Prostate gland (tissue), 2 donors: ENCODE measurements at regions not wholly inside any gene's neighbourhood (a gene's known extent, or its start where the extent isn't known, plus 50 kb on each side); places are given as distances from the start of the nearest gene placed in this dataset.

Source experiments
- DNase-seq: peaks from one replicate; pipeline ENCODE4 v3.0.0-alpha.2; 2019; ENCODE audit warnings: low spot score
- H3K27ac ChIP-seq, 2 donors: fragments of 200-600 bp; sonication (generic); 2 replicates each; pipeline ENCODE4 v1.5.1; 2017 to 2019
- H3K27me3 ChIP-seq: fragments of 200-600 bp; sonication (generic); replicated peaks from 2 replicates; pipeline ENCODE4 v1.5.1; 2019; ENCODE audit not compliant: insufficient read depth
- H3K36me3 ChIP-seq, 2 donors: fragments of 200-600 bp; sonication (generic); 1 replicate in 1 of 2; 2 replicates in 1 of 2; pipeline versions ENCODE4 v1.5.1 to v1.8.1; 2017 to 2019
- H3K4me1 ChIP-seq: fragments of 200-600 bp; sonication (generic); replicated peaks from 2 replicates; pipeline ENCODE4 v1.5.1; 2019
- H3K4me3 ChIP-seq, 2 donors: fragments of 200-600 bp; sonication (generic); 2 replicates each; pipeline ENCODE4 v1.5.1; 2017 to 2019
- H3K9me3 ChIP-seq: fragments of 200-600 bp; sonication (generic); 2 replicates; pipeline ENCODE4 v1.5.1; 2017
- CTCF ChIP-seq, 4 experiments: fragments of 200-600 bp in 2 of 4; fragments of 450-650 bp in 2 of 4; sonication (generic) in 2 of 4; IDR thresholded peaks; 1 replicate in 3 of 4; 2 replicates in 1 of 4; pipeline ENCODE4 v1.5.1; 2016 to 2019; ENCODE audit warnings: antibody characterized with exemption in 4 of 4, mild to moderate bottlenecking in 2 of 4, moderate library complexity in 2 of 4
- POLR2A ChIP-seq: fragments of 450-650 bp; IDR thresholded peaks from one replicate; pipeline ENCODE4 v1.6.1; 2016; ENCODE audit warnings: antibody characterized with exemption, mild to moderate bottlenecking
- POLR2AphosphoS5 ChIP-seq: sonication (generic); formaldehyde crosslinking; IDR thresholded peaks from one replicate; pipeline ENCODE4 v1.6.1; 2017; ENCODE audit warnings: antibody characterized with exemption
- WGBS: methylation state at CpG from one replicate; pipeline ENCODE4 v1.1.5; 2018; 5-methylcytosine and 5-hydroxymethylcytosine counted together
- intact Hi-C: fragments of 100-400 bp; cut with DNase I; formaldehyde crosslinking; loops from one replicate; pipeline ENCODE4 v1.14.2; 2022

- WGBS: 48% methylated on average over 8 of the region's 8 CpGs
- intact Hi-C loops: no loop called here
- Histone ChIP-seq H3K9me3 (no peaks in the 10 kb centered on the region), H3K36me3 (no peaks in the 10 kb centered on the region), H3K4me1 (no peaks in the 10 kb centered on the region), H3K4me3 (no peak overlapping the region), H3K27ac (no peak overlapping the region), H3K27me3 (peaks cover 3% of the 10 kb centered on the region)
- DNase-seq: no peak
- TF ChIP-seq POLR2AphosphoS5 (no peak), POLR2A (no peak), CTCF (IDR thresholded peaks at IDR 0.05) (no peak)
These were observed 1350.5 kb downstream of the TBC1D22A start for GRCh38 chr22:48112687-48113521.

GRCh38 chr22:48106715-48107259, 1344.3 kb downstream of the TBC1D22A start:
- Histone ChIP-seq H3K27ac (no peak overlapping the region), H3K36me3 (no peaks in the 10 kb centered on the region), H3K4me1 (no peaks in the 10 kb centered on the region), H3K4me3 (no peak overlapping the region), H3K9me3 (no peaks in the 10 kb centered on the region), H3K27me3 (peaks cover 9% of the 10 kb centered on the region)
- no peak for DNase-seq
- 92% methylated on average over 6 of the region's 6 CpGs for WGBS
- intact Hi-C loops: no loop called here
- TF ChIP-seq POLR2A (no peak), CTCF (IDR thresholded peaks at IDR 0.05) (no peak)

GRCh38 chr22:48106215-48106614, 1343.8 kb downstream of the TBC1D22A start:
- 68% methylated on average over 11 of the region's 11 CpGs for WGBS
- intact Hi-C loops: no loop called here
- no peak for DNase-seq
- no peaks in the 10 kb centered on the region for H3K4me1 ChIP-seq
- H3K27me3 ChIP-seq: peaks cover 9% of the 10 kb centered on the region
- H3K36me3 ChIP-seq: no peaks in the 10 kb centered on the region
- H3K27ac ChIP-seq: no peak overlapping the region
- no peak overlapping the region for H3K4me3 ChIP-seq
- no peak for TF ChIP-seq POLR2AphosphoS5
- no peak for TF ChIP-seq POLR2A
- no peak for TF ChIP-seq CTCF (IDR thresholded peaks at IDR 0.05)
- no peaks in the 10 kb centered on the region for H3K9me3 ChIP-seq

- intact Hi-C loops: no loop called here
- no peaks in the 10 kb centered on the region for H3K4me1 ChIP-seq
- no peaks in the 10 kb centered on the region for H3K36me3 ChIP-seq
- 60% methylated on average over 9 of the region's 9 CpGs for WGBS
- H3K4me3 ChIP-seq: no peak overlapping the region
- peaks cover 9% of the 10 kb centered on the region for H3K27me3 ChIP-seq
- H3K27ac ChIP-seq: no peak overlapping the region
- TF ChIP-seq POLR2A: no peak
- no peak for TF ChIP-seq CTCF (IDR thresholded peaks at IDR 0.05)
- no peak for TF ChIP-seq POLR2AphosphoS5
- no peaks in the 10 kb centered on the region for H3K9me3 ChIP-seq
- no peak for DNase-seq
These were observed 1342.8 kb downstream of the TBC1D22A start for GRCh38 chr22:48105259-48105658.

GRCh38 chr22:48104766-48105165, 1342.3 kb downstream of the TBC1D22A start:
- H3K27me3 ChIP-seq: peaks cover 9% of the 10 kb centered on the region
- WGBS: 89% methylated on average over 15 of the region's 15 CpGs
- H3K36me3 ChIP-seq: no peaks in the 10 kb centered on the region
- H3K4me3 ChIP-seq: no peak overlapping the region
- no peak for TF ChIP-seq CTCF (IDR thresholded peaks at IDR 0.05)
- TF ChIP-seq POLR2A: no peak
- no peak for TF ChIP-seq POLR2AphosphoS5
- H3K9me3 ChIP-seq: no peaks in the 10 kb centered on the region
- intact Hi-C loops: no loop called here
- no peak overlapping the region for H3K27ac ChIP-seq
- no peak for DNase-seq
- no peaks in the 10 kb centered on the region for H3K4me1 ChIP-seq
